ENCODE measurements at regions not wholly inside any gene's neighbourhood (a gene's known extent, or its start where the extent isn't known, plus 50 kb on each side); places are given as distances from the start of the nearest gene placed in this dataset.

DNA sequence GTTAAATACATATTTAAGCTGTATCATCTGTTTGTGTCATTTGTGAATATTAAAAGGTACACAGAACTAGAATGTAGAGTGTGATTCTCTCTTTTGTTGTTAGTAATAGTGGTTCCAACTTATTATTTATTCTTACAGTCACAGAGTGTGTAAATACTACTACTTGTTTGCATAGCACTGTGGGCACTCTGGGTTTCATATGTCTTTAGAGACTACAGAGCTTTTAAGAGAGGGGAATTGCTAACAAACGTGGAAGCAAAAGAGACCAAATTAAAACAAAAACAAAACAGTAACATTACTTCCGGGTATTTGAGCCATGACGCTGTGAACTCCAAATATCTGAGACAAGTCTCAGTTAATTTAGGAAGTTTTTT lies 828.0 kb upstream of the DPPA4 start:
- H3K4me3 ChIP-seq (ENCODE audit: low read depth, low read length) = no peak overlapping the region
- no peak for DNase-seq (ENCODE audit: low read depth)
- TF ChIP-seq, protein P1, sequence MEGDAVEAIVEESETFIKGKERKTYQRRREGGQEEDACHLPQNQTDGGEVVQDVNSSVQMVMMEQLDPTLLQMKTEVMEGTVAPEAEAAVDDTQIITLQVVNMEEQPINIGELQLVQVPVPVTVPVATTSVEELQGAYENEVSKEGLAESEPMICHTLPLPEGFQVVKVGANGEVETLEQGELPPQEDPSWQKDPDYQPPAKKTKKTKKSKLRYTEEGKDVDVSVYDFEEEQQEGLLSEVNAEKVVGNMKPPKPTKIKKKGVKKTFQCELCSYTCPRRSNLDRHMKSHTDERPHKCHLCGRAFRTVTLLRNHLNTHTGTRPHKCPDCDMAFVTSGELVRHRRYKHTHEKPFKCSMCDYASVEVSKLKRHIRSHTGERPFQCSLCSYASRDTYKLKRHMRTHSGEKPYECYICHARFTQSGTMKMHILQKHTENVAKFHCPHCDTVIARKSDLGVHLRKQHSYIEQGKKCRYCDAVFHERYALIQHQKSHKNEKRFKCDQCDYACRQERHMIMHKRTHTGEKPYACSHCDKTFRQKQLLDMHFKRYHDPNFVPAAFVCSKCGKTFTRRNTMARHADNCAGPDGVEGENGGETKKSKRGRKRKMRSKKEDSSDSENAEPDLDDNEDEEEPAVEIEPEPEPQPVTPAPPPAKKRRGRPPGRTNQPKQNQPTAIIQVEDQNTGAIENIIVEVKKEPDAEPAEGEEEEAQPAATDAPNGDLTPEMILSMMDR (IDR thresholded peaks at IDR 0.05; ENCODE audit: low read depth, low read length, missing control alignments) = no peak

DNA sequence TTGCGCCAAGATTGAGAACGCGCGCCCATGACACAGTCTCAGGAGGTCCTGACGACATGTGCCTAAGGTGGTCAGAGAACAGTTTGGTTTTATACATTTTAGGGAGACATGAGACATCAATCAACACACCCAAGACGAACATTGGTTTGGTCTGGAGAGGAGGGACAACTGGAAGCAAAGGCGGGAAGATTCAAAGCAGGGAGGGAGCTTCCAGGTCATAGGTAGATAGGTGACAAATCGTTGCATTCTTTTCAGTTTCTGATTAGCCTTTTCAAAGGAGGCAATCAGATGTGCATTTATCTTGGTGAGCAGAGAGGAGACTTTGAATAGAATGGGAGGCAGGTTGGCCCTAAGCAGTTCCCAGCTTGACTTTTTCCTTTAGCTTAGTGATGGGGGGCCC lies 828.4 kb upstream of the DPPA4 start:
- DNase-seq (ENCODE audit: low read depth) = no peak
- TF ChIP-seq, protein P1 (IDR thresholded peaks at IDR 0.05; ENCODE audit: low read depth, low read length, missing control alignments) = no peak
- no peak overlapping the region for H3K4me3 ChIP-seq (ENCODE audit: low read depth, low read length)

DNA sequence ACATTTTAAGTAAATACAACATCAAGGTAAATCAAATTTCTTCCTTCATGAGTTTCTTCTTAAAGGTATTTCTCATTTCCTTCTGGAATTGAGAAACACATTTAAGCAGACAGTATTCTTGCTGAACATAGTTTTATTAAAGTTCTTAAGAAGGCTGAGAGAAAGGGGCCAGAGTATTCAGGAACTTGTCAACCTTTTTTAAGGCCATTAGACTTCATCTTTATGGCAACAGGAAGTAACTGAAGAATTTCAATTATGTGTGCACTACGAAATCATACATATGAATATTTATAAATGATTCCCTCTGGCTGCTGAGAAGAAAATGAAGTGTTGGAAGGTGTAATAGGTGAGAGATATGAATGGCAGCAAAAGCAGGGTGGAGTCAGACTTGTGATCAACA lies 829.4 kb upstream of the DPPA4 start:
- no peak for DNase-seq (ENCODE audit: low read depth)
- no peak overlapping the region for H3K4me3 ChIP-seq (ENCODE audit: low read depth, low read length)
- TF ChIP-seq, protein P1 (IDR thresholded peaks at IDR 0.05; ENCODE audit: low read depth, low read length, missing control alignments) = no peak

DNA sequence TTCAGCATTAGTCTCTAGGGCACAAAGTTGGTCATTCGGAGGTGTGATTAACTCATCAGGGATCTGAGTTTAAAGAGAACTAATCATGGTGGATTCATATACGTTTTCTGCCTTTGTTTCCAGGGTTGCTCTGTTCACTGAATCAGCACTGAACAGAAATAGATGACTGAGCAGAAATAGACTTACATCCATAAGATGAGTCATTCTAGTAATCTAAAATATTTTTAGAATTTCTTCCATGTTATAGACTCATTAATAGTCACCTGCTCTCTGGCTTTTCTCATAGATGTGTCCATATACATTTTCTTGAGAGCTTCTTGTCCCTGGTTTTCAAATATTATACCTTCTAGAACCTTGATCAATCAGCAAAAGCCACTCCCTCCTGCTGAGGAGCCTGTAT lies 837.6 kb upstream of the DPPA4 start:
- H3K4me3 ChIP-seq (ENCODE audit: low read depth, low read length) = no peak overlapping the region
- TF ChIP-seq, protein P1 (IDR thresholded peaks at IDR 0.05; ENCODE audit: low read depth, low read length, missing control alignments) = no peak
- no peak for DNase-seq (ENCODE audit: low read depth)

DNA sequence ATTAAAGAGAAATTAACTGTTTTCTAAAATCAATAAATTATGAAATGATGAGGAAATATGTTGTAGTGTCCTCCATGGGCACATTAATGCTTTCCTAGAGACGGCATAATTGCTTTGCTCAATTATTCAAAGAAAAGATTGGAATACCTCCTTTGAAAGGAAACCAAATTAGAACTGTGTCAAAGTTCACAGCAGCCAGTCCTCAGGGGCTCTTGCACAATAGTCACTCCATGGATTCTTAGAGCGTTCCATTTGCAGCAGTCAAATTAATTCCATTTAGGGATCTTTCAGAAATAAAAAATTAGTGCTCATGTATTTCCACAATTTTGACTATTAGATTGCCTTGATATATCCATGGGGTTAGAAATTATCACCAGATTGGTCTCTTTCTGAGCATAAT lies 841.6 kb upstream of the DPPA4 start:
- H3K4me3 ChIP-seq (ENCODE audit: low read depth, low read length) = no peak overlapping the region
- no peak for DNase-seq (ENCODE audit: low read depth)

DNA sequence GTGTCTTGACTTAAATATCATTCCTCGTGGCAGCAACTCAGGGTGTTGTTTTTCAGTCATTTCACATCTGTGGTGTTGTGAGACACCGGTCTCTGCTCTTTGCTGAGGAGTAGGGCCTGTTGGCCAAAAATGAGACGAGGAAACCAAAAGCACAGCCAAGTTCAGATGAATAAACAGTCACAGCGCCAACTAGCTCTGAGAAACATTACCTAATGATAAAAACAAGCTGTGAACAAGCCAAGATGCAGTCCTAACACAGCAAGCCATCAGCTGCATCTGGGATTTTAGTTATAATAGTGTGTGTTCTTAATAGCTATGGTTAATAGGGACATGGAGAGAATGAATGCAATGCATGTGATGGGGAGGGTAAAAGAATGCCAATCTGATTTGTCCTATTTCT lies 843.4 kb upstream of the DPPA4 start:
- DNase-seq (ENCODE audit: low read depth) = no peak
- TF ChIP-seq, protein P1 (IDR thresholded peaks at IDR 0.05; ENCODE audit: low read depth, low read length, missing control alignments) = no peak

More for the DNA sequence above, 841.6 kb upstream of the DPPA4 start:
- TF ChIP-seq, protein P1 (IDR thresholded peaks at IDR 0.05; ENCODE audit: low read depth, low read length, missing control alignments) = no peak

DNA sequence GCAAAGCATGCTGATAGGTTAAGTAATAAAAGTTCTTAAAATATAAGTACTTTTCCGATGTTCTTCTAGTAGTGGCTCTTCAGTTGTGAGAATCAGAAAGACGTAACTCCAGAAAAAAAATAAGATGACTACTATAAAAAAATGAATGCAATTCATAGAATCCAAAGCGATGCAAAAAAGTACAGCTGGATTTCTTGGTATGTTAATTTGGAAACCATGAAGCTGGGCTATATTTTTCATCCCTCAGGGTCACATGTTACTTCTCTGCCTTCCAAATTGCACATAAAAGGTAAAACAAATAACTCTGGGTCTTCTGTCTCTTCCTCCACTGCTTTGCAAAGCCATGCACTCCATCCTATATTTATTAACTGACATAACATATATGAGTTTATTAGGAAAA lies 843.9 kb upstream of the DPPA4 start:
- TF ChIP-seq, protein P1 (IDR thresholded peaks at IDR 0.05; ENCODE audit: low read depth, low read length, missing control alignments) = no peak
- no peak for DNase-seq (ENCODE audit: low read depth)

More for the DNA sequence above, 843.4 kb upstream of the DPPA4 start:
- no peak overlapping the region for H3K4me3 ChIP-seq (ENCODE audit: low read depth, low read length)

More for the DNA sequence above, 843.9 kb upstream of the DPPA4 start:
- H3K4me3 ChIP-seq (ENCODE audit: low read depth, low read length) = no peak overlapping the region

Measured in GM12864 (cell line).